SH-SY5Y (cell line): ENCODE measurements at regions not wholly inside any gene's neighbourhood (a gene's known extent, or its start where the extent isn't known, plus 50 kb on each side); places are given as distances from the start of the nearest gene placed in this dataset.

ENCODE experiments used
- GATA2 ChIP-seq: IDR thresholded peaks from 2 replicates; pipeline ENCODE4 v1.6.1; 2011; ENCODE audit warnings: mild to moderate bottlenecking, low read depth, low read length
- GATA3 ChIP-seq: IDR thresholded peaks from 2 replicates; pipeline ENCODE4 v1.6.1; 2011; ENCODE audit warnings: low read depth, mild to moderate bottlenecking, low read length, moderate library complexity

DNA sequence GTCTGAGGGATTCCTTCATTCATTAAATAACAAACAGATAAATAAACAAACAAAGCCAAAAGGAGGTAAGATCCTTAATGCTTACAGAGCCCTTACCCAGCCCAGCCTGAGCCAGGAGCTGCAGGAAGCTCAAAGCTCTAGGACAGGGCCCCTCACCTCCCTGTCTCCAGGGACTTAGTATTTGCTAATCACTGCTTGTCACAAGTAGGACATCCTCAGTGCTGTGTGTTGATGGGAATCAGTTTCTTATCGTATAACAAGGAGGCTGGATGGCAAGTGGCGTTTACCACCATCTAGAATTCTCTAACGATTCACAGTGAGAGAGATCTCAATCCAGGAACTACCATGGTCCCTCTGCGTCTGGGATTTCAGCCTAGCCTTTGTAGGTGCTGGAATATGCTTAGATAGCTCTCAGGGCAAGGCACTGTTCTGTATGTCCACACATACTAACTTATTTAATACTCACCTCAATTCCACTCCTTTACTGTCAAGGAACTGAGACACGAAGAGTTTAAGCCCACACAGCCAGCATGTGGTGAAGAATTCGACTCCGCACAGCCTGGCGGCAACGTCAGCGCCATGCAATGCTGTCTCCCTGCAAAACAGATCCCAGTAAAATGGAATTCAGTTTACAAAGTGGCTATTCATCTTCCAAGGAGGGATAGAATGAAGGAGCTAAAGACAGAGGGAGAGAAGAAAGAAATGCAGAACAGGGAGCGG lies 164.8 kb downstream of the MYCN start:
- TF ChIP-seq GATA3 (no peak), GATA2 (no peak)
